Ascending aorta (tissue), 2 donors: ENCODE measurements at regions not wholly inside any gene's neighbourhood (a gene's known extent, or its start where the extent isn't known, plus 50 kb on each side); places are given as distances from the start of the nearest gene placed in this dataset.

Experiments
- DNase-seq, 2 donors: peaks; one replicate each; pipeline ENCODE4 v3.0.0-alpha.2; 2019; ENCODE audit warnings: low spot score in 2 of 2
- H3K27ac ChIP-seq, 2 donors: fragments of 200-600 bp; sonication (generic); one replicate each; pipeline ENCODE4 v1.5.1; 2016 to 2017; ENCODE audit warnings: mild to moderate bottlenecking in 1 of 2
- H3K27me3 ChIP-seq: fragments of 200-600 bp; sonication (generic); one replicate; pipeline ENCODE4 v1.5.1; 2017
- H3K36me3 ChIP-seq, 2 donors: fragments of 200-600 bp; sonication (generic); one replicate each; pipeline ENCODE4 v1.5.1; 2016
- H3K4me1 ChIP-seq, 2 donors: fragments of 200-600 bp; sonication (generic); one replicate each; pipeline ENCODE4 v1.5.1; 2016 to 2017; ENCODE audit warnings: mild to moderate bottlenecking in 1 of 2
- H3K4me3 ChIP-seq, 2 donors: fragments of 200-600 bp; sonication (generic); one replicate each; pipeline ENCODE4 v1.5.1; 2016 to 2017; ENCODE audit warnings: mild to moderate bottlenecking in 1 of 2
- H3K9me3 ChIP-seq, 2 donors: fragments of 200-600 bp; sonication (generic); one replicate each; pipeline ENCODE4 v1.5.1; 2016
- intact Hi-C: fragments of 100-400 bp; cut with DNase I; formaldehyde crosslinking; loops from one replicate; pipeline ENCODE4 v1.15.1; 2023
- TF ChIP-seq, protein P1 (sequence below), 3 experiments: fragments of 200-600 bp in 2 of 3; fragments of 450-650 bp in 1 of 3; sonication (generic) in 2 of 3; IDR thresholded peaks; one replicate each; pipeline ENCODE4 v1.5.1; 2016 to 2019; ENCODE audit warnings: antibody characterized with exemption in 3 of 3, mild to moderate bottlenecking in 1 of 3, moderate library complexity in 1 of 3

DNA sequence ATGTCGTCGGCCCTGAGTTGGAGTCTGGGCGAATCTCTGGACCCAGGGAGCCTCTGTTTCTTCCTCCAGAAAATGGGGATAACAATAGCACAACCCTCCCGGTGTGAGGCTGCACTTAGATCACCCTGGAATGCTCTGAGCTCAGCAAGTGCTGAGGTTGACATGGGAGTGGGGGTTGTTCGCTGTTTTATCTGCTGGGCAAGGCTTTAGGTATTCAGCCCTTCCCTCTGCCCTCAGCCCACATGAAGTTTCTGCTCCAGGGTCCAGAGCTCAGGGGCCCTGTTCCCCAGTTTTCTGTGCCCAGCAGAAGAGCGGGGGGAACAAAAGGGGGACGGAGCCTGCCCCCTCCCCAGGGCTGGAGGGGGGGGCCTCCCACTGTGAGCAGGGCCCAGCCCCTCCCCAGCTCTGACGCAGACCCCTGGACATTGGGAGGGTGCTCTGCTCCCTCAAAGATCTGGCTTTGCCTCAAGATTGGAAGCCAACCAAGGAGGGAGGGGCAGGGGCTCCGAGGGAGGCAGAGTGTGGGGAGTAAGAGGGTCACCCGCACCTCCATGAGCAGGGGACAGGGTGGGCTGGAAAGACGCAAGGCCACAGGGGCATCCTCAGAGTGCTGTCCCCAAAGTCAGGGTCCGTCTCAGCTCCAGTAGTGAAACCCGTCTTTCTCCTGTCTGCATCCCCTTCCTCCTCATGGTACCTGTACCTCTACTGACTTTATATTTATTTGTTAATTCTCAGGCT is 215.6 kb downstream of the C9orf50 start:
- Histone ChIP-seq H3K27ac (no peak overlapping the region), H3K9me3 (no peaks in the 10 kb centered on the region), H3K4me3 (no peak overlapping the region), H3K4me1 (peaks cover 4 to 20% of the 10 kb centered on the region in 2 donors), H3K36me3 (no peaks in the 10 kb centered on the region), H3K27me3 (no peaks in the 10 kb centered on the region)
- DNase-seq, result no peak
- intact Hi-C loops, result no loop called here
- TF ChIP-seq, protein P1, sequence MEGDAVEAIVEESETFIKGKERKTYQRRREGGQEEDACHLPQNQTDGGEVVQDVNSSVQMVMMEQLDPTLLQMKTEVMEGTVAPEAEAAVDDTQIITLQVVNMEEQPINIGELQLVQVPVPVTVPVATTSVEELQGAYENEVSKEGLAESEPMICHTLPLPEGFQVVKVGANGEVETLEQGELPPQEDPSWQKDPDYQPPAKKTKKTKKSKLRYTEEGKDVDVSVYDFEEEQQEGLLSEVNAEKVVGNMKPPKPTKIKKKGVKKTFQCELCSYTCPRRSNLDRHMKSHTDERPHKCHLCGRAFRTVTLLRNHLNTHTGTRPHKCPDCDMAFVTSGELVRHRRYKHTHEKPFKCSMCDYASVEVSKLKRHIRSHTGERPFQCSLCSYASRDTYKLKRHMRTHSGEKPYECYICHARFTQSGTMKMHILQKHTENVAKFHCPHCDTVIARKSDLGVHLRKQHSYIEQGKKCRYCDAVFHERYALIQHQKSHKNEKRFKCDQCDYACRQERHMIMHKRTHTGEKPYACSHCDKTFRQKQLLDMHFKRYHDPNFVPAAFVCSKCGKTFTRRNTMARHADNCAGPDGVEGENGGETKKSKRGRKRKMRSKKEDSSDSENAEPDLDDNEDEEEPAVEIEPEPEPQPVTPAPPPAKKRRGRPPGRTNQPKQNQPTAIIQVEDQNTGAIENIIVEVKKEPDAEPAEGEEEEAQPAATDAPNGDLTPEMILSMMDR (IDR thresholded peaks at IDR 0.05), result no peak

DNA sequence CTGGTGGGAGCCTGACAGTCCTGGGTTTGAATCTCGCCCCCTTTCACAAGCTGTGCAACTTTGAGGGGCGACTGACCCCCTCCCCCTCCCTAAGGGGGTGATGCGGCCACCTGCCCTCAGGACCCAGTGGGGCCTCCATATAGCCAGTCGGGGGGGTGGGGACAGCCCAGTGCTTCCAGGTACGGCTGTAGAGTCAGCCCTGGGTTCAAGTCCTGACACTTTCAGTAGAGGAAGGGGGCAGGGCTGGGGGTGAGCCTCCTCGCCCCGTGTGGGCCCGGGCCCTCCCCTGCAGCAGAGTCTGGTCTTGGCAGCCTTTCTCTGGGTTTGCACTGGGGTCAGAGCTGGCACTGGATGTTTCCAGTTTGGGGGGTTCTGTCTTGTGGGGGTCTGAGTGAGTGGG is 216.3 kb downstream of the C9orf50 start:
- intact Hi-C loops, result no loop called here
- no peak for DNase-seq
- TF ChIP-seq, protein P1 (IDR thresholded peaks at IDR 0.05), result no peak
- H3K4me1 ChIP-seq, result peaks cover 4 to 20% of the 10 kb centered on the region in 2 donors
- H3K27ac ChIP-seq, result no peak overlapping the region
- no peaks in the 10 kb centered on the region for H3K9me3 ChIP-seq
- H3K36me3 ChIP-seq, result no peaks in the 10 kb centered on the region
- H3K27me3 ChIP-seq, result no peaks in the 10 kb centered on the region
- H3K4me3 ChIP-seq, result no peak overlapping the region

DNA sequence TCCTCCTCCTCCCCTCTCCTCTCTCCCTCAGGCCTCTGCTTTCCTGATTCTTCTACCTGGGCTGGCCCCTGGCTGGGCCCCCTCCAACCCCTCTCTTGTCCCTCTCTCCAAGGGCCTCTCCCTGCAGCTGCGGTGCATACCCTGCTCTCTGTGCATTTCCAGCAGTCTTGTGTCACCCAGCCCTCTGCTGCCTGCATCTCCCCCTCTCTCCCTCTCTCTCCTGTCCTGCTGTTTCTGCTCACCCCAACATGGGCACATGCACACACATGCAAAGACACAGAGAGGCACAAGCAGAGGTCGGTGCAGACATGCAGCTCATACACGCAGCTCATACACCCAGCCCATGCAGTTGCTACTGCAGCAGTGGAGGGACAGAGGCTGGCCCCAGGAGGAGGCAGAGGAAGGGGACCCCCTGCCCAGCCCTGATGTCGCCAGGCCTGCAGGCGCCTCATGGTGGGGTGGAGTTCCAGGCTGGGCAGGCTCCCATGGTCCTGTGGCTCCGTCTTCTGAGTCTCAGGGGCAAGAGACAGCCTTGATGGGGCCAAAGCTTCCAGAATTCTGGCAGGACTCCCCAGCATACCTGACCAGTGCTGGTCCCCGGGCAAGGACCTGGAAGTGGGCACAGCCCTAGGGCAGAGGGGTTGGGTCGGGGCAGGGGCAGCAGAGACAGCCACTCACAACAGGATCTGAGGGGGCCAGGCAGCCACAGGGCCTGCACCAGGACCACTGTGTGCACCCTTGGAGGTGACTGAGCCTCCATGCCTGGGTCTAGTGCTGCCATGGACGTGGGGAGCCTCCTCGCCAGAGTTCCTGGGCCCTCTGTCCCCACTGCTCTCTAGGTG is 216.9 kb downstream of the C9orf50 start:
- no peaks in the 10 kb centered on the region for H3K36me3 ChIP-seq
- peaks cover 4 to 17% of the 10 kb centered on the region in 2 donors for H3K4me1 ChIP-seq
- intact Hi-C loops, result no loop called here
- no peak for DNase-seq
- no peak overlapping the region for H3K27ac ChIP-seq
- TF ChIP-seq, protein P1 (IDR thresholded peaks at IDR 0.05), result no peak
- no peaks in the 10 kb centered on the region for H3K9me3 ChIP-seq
- no peaks in the 10 kb centered on the region for H3K27me3 ChIP-seq
- H3K4me3 ChIP-seq, result no peak overlapping the region

DNA sequence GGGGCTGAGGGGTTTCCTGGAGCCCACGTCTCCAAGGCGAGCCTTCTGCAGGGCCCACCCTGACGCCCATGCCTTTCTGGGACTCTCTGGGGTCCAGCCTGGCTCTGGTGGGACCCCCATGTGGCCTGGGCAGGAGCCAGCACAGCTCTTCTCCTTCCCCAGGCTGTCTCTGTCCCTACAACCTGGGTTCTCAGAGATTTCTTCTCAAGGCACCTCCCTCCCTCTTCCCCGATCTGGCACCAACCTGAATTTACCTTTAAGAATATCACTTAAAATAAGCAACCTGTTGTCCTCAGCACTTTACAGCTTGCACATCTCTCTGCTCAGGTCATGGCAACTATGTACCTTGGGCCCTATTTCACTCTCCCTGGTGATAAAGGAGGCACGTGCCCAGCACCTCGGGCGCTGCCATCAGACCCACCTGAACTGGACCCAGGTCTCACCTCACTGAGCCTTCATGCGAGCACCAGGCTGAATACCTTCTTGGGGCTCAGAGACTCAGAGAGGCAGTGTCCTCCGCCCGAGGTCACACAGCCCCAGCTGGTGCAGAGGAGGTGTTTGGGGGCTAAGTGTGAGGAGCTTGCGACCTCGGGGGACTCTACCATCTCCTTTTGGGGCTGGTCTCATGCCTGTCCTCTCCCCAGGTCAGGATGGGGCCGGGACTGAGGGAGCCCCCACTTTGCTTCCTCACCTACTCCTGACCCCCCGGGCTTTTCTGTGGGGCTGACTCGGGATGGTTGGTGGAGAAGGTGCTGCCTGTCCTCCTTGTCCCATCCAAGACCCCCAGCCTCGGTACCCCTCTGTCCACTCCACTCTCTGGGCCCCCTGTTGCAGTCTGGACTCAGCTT is 217.7 kb downstream of the C9orf50 start:
- H3K4me1 ChIP-seq, result peaks cover 4 to 15% of the 10 kb centered on the region in 2 donors
- intact Hi-C loops, result no loop called here
- H3K27ac ChIP-seq, result peak overlapping the region; percentile 45 to 53

DNA sequence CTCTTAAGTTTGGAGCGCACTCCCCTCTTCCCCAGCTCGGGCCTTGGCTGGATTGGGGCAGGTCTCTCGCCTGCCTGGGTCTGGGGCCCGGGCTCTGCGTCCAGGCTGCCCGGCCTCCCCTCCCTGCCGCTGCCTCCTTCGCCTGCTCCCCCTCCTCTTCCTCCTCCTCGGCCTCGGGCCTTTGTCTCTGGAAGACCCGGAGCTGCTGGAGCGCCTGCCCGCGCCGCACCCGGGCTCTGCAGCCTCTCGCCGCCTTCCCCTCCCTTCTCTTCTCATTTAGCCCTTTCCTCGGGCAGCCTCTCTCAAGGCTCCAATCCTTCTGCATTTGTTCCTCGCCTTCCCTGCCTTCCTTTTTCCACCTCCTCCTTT is 218.5 kb downstream of the C9orf50 start:
- H3K27me3 ChIP-seq, result no peaks in the 10 kb centered on the region
- peaks cover 4 to 15% of the 10 kb centered on the region in 2 donors for H3K4me1 ChIP-seq
- intact Hi-C loops, result no loop called here
- peak overlapping the region; percentile 45 to 53 for H3K27ac ChIP-seq
- H3K36me3 ChIP-seq, result no peaks in the 10 kb centered on the region
- no peak for DNase-seq
- no peaks in the 10 kb centered on the region for H3K9me3 ChIP-seq
- TF ChIP-seq, protein P1 (IDR thresholded peaks at IDR 0.05), result no peak
- peak overlapping the region in 1 of 2 donors; percentile 35 for H3K4me3 ChIP-seq

More for the DNA sequence above, 217.7 kb downstream of the C9orf50 start:
- H3K36me3 ChIP-seq, result no peaks in the 10 kb centered on the region
- no peak overlapping the region for H3K4me3 ChIP-seq
- DNase-seq, result no peak
- TF ChIP-seq, protein P1 (IDR thresholded peaks at IDR 0.05), result no peak
- H3K27me3 ChIP-seq, result no peaks in the 10 kb centered on the region
- H3K9me3 ChIP-seq, result no peaks in the 10 kb centered on the region
